SH-SY5Y (cell line): ENCODE measurements at regions not wholly inside any gene's neighbourhood (a gene's known extent, or its start where the extent isn't known, plus 50 kb on each side); places are given as distances from the start of the nearest gene placed in this dataset.

Experiments
- GATA2 ChIP-seq: IDR thresholded peaks from 2 replicates; pipeline ENCODE4 v1.6.1; 2011; ENCODE audit warnings: mild to moderate bottlenecking, low read depth, low read length
- GATA3 ChIP-seq: IDR thresholded peaks from 2 replicates; pipeline ENCODE4 v1.6.1; 2011; ENCODE audit warnings: low read depth, mild to moderate bottlenecking, low read length, moderate library complexity

- no peak for TF ChIP-seq GATA3
- no peak for TF ChIP-seq GATA2
Measured at GRCh38 chr1:173304529-173305227, 97.5 kb upstream of the TNFSF4 start.
